ENCODE measurements at regions not wholly inside any gene's neighbourhood (a gene's known extent, or its start where the extent isn't known, plus 50 kb on each side); places are given as distances from the start of the nearest gene placed in this dataset.

DNA sequence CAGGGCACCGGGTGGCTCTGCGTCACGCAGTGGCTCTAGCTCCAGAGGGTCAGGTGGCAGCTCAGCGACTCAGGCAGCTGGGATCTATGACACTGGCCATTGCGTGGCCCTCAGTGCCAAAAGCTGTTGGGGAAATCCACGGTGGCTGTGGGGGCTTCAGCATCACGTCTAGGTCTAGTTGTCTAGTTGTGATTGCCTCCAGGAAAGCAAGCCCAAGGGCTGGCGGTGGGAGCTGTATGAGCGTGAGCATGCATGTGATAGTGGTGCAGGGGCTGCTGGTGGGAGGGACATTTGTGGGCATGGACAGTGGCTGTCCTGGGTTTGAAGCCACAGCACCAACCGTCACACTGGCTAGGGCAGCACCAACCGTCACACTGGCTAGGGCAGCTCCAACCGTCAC, 191.4 kb downstream of the THBS2 start:
- TF ChIP-seq, protein P1, sequence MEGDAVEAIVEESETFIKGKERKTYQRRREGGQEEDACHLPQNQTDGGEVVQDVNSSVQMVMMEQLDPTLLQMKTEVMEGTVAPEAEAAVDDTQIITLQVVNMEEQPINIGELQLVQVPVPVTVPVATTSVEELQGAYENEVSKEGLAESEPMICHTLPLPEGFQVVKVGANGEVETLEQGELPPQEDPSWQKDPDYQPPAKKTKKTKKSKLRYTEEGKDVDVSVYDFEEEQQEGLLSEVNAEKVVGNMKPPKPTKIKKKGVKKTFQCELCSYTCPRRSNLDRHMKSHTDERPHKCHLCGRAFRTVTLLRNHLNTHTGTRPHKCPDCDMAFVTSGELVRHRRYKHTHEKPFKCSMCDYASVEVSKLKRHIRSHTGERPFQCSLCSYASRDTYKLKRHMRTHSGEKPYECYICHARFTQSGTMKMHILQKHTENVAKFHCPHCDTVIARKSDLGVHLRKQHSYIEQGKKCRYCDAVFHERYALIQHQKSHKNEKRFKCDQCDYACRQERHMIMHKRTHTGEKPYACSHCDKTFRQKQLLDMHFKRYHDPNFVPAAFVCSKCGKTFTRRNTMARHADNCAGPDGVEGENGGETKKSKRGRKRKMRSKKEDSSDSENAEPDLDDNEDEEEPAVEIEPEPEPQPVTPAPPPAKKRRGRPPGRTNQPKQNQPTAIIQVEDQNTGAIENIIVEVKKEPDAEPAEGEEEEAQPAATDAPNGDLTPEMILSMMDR (IDR thresholded peaks at IDR 0.05): no peak
- TF ChIP-seq POLR2A (IDR thresholded peaks at IDR 0.05): no peak
